ENCODE measurements at regions not wholly inside any gene's neighbourhood (a gene's known extent, or its start where the extent isn't known, plus 50 kb on each side); places are given as distances from the start of the nearest gene placed in this dataset.
"Not testable (repeated sequence)": the region's sequence is repeated elsewhere in the genome, so short reads cannot be mapped to it uniquely, and the experiment has no call there.

- H3K4me1 ChIP-seq = peaks cover 0 to 3% (median 0%) of the 10 kb centered on the region in 4 donors
- no peak overlapping the region for H3K27ac ChIP-seq (replicated peaks in 1 of 4)
- H3K4me3 ChIP-seq = no peak overlapping the region
- no peaks in the 10 kb centered on the region for H3K9me3 ChIP-seq
- TF ChIP-seq EP300 (IDR thresholded peaks at IDR 0.05) (no peak), POLR2AphosphoS5 (IDR thresholded peaks at IDR 0.05) (no peak), CTCF (IDR thresholded peaks at IDR 0.05) (no peak), POLR2A (IDR thresholded peaks at IDR 0.05; ENCODE audit: low read depth) (no peak)
- intact Hi-C loops (cut with DNase I) = no loop called here
- DNase-seq (ENCODE audit: extremely low spot score) = no peak
- no peaks in the 10 kb centered on the region for H3K27me3 ChIP-seq
- 90% methylated on average over 3 of the region's 3 CpGs for WGBS
- no peaks in the 10 kb centered on the region for H3K36me3 ChIP-seq
Observed at GRCh38 chr21:15671188-15671587, 58.6 kb upstream of the USP25 start.

- H3K9me3 ChIP-seq = not testable (repeated sequence)
Observed at GRCh38 chr21:15672578-15672977, 57.2 kb upstream of the USP25 start.

GRCh38 chr21:15676935-15677334 is 52.8 kb upstream of the USP25 start:
- TF ChIP-seq CTCF (IDR thresholded peaks at IDR 0.05) = no peak
- no peak for TF ChIP-seq EP300 (IDR thresholded peaks at IDR 0.05)
- no peak for TF ChIP-seq POLR2A (IDR thresholded peaks at IDR 0.05; ENCODE audit: low read depth)
- TF ChIP-seq POLR2AphosphoS5 (IDR thresholded peaks at IDR 0.05) = no peak
- H3K27me3 ChIP-seq = no peaks in the 10 kb centered on the region
- no peak overlapping the region for H3K4me3 ChIP-seq
- no peak for DNase-seq (ENCODE audit: extremely low spot score)
- no peaks in the 10 kb centered on the region for H3K9me3 ChIP-seq
- intact Hi-C loops (cut with DNase I) = no loop called here
- no peaks in the 10 kb centered on the region for H3K4me1 ChIP-seq
- no peak overlapping the region for H3K27ac ChIP-seq (replicated peaks in 1 of 4)
- no peaks in the 10 kb centered on the region for H3K36me3 ChIP-seq
- 83% methylated on average over 1 of the region's 1 CpG for WGBS

More at GRCh38 chr21:15672578-15672977, 57.2 kb upstream of the USP25 start:
- H3K27ac ChIP-seq (replicated peaks in 1 of 4); H3K4me1 ChIP-seq; H3K27me3 ChIP-seq; H3K36me3 ChIP-seq; DNase-seq (ENCODE audit: extremely low spot score); H3K4me3 ChIP-seq; intact Hi-C loops (cut with DNase I): not testable (repeated sequence)
- WGBS = 98% methylated on average over 15 of the region's 15 CpGs

- Histone ChIP-seq H3K4me3 (no peak overlapping the region), H3K4me1 (no peaks in the 10 kb centered on the region), H3K9me3 (no peaks in the 10 kb centered on the region), H3K27ac (replicated peaks in 1 of 4) (no peak overlapping the region), H3K36me3 (no peaks in the 10 kb centered on the region), H3K27me3 (no peaks in the 10 kb centered on the region)
- intact Hi-C loops (cut with DNase I) = no loop called here
- TF ChIP-seq POLR2A (IDR thresholded peaks at IDR 0.05; ENCODE audit: low read depth) = no peak
- TF ChIP-seq CTCF (IDR thresholded peaks at IDR 0.05) = no peak
- TF ChIP-seq POLR2AphosphoS5 (IDR thresholded peaks at IDR 0.05) = no peak
- TF ChIP-seq EP300 (IDR thresholded peaks at IDR 0.05) = no peak
- DNase-seq (ENCODE audit: extremely low spot score) = no peak
- 88% methylated on average over 8 of the region's 8 CpGs for WGBS
Observed at GRCh38 chr21:15679630-15680029, 50.2 kb upstream of the USP25 start.

Small RNAs in the stretch of these regions (small RNA-seq; reads per million reads assigned to genes)
- gene AF246928.1 (0 reads per million in 3 donors), gene CYCSP42 (0 reads per million in 3 donors), gene RNU6-1326P (0 reads per million in 3 donors)

All from esophagus muscularis mucosa (tissue), 4 donors.